AG08396 (cell line): ENCODE measurements at regions not wholly inside any gene's neighbourhood (a gene's known extent, or its start where the extent isn't known, plus 50 kb on each side); places are given as distances from the start of the nearest gene placed in this dataset.
A peak's percentile ranks its signal among the peaks of the same experiment; 100 is the strongest.

Experiments
- DNase-seq: peaks from one replicate; pipeline ENCODE4 v3.0.0; 2012; ENCODE audit warnings: low spot score, mixed read lengths

GRCh38 chr19:31402529-31403316 lies 53.5 kb upstream of the TSHZ3 start:
- no peak for DNase-seq

- no peak for DNase-seq
Measured at GRCh38 chr19:31406106-31406505, 56.9 kb upstream of the TSHZ3 start.

- peak; percentile 68 for DNase-seq
Measured at GRCh38 chr19:31408460-31409124, 59.4 kb upstream of the TSHZ3 start.

- DNase-seq = no peak
Measured at GRCh38 chr19:31413353-31413752, 64.1 kb upstream of the TSHZ3 start.

- DNase-seq = no peak
Measured at GRCh38 chr19:31415322-31415721, 66.1 kb upstream of the TSHZ3 start.

GRCh38 chr19:31416548-31416947 lies 67.3 kb upstream of the TSHZ3 start:
- no peak for DNase-seq

- no peak for DNase-seq
Measured at GRCh38 chr19:31418055-31418454, 68.8 kb upstream of the TSHZ3 start.

GRCh38 chr19:31418692-31419430 lies 69.6 kb upstream of the TSHZ3 start:
- DNase-seq = no peak

- no peak for DNase-seq
Measured at GRCh38 chr19:31419871-31420445, 70.7 kb upstream of the TSHZ3 start.

GRCh38 chr19:31421082-31421481 lies 71.8 kb upstream of the TSHZ3 start:
- no peak for DNase-seq

GRCh38 chr19:31421856-31422255 lies 72.6 kb upstream of the TSHZ3 start:
- no peak for DNase-seq

GRCh38 chr19:31423896-31424295 lies 74.7 kb upstream of the TSHZ3 start:
- DNase-seq = no peak

GRCh38 chr19:31424861-31425620 lies 75.8 kb upstream of the TSHZ3 start:
- no peak for DNase-seq

- DNase-seq = no peak
Measured at GRCh38 chr19:31427857-31428256, 78.6 kb upstream of the TSHZ3 start.

- no peak for DNase-seq
Measured at GRCh38 chr19:31430381-31430780, 81.1 kb upstream of the TSHZ3 start.

GRCh38 chr19:31432201-31432810 lies 83.1 kb upstream of the TSHZ3 start:
- DNase-seq = no peak

GRCh38 chr19:31436121-31436776 lies 87.0 kb upstream of the TSHZ3 start:
- DNase-seq = peak; percentile 68

GRCh38 chr19:31438401-31439269 lies 89.4 kb upstream of the TSHZ3 start:
- no peak for DNase-seq

GRCh38 chr19:31439270-31439573 lies 90.0 kb upstream of the TSHZ3 start:
- DNase-seq = no peak

- DNase-seq = no peak
Measured at GRCh38 chr19:31444931-31445330, 95.7 kb upstream of the TSHZ3 start.
